ENCODE measurements at regions not wholly inside any gene's neighbourhood (a gene's known extent, or its start where the extent isn't known, plus 50 kb on each side); places are given as distances from the start of the nearest gene placed in this dataset.

- H3K4me3 ChIP-seq (ENCODE audit: low read depth, low read length) = no peak overlapping the region
Observed at GRCh38 chr6:51322505-51322904, 503.8 kb downstream of the TFAP2B start.

DNA sequence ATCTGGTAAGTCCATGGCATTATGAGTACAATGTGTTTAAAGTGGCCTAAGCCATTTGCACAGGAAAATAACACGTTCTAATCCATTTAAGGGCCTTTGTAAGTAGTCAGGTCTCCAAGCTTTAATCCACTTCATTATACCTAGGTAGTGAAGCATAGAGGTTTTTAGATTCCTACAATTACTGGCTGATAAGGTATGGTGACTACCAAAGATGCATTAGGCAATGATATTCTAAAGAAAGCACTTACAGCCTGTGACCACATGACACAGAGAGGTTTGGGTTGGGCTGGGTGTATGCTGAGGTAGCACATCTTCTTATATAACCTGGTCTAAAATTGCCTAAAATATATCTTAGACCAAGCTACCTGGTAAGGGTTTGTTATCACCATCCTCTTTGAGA, 504.4 kb downstream of the TFAP2B start:
- H3K4me3 ChIP-seq (ENCODE audit: low read depth, low read length) = no peak overlapping the region
- no peak for TF ChIP-seq CTCF (IDR thresholded peaks at IDR 0.05; ENCODE audit: borderline replicate concordance, insufficient read depth, low read depth, low read length)

More at GRCh38 chr6:51322505-51322904, 503.8 kb downstream of the TFAP2B start:
- TF ChIP-seq CTCF (IDR thresholded peaks at IDR 0.05; ENCODE audit: borderline replicate concordance, insufficient read depth, low read depth, low read length) = no peak

DNA sequence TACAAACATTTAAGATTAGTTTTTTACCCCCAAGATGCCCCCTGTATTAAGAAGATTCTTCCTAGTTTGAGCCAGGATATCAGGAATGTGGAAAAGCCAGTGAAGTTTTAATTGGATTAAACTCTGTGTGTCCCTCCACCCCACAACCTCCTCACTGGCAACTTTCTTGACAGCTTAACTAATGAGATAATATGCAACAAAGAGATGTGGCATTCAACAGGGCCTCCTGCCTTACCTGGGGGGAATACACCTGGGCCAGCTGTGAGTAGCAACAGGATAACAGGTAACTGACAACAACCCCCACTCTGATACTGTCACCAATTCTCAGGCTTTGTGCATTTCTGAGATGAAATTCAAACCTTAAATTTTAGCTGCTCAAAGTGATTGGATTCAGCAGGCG, 512.3 kb downstream of the TFAP2B start:
- TF ChIP-seq CTCF (IDR thresholded peaks at IDR 0.05; ENCODE audit: borderline replicate concordance, insufficient read depth, low read depth, low read length) = no peak
- H3K4me3 ChIP-seq (ENCODE audit: low read depth, low read length) = no peak overlapping the region

GRCh38 chr6:51335543-51335942, 516.9 kb downstream of the TFAP2B start:
- no peak overlapping the region for H3K4me3 ChIP-seq (ENCODE audit: low read depth, low read length)
- no peak for TF ChIP-seq CTCF (IDR thresholded peaks at IDR 0.05; ENCODE audit: borderline replicate concordance, insufficient read depth, low read depth, low read length)

DNA sequence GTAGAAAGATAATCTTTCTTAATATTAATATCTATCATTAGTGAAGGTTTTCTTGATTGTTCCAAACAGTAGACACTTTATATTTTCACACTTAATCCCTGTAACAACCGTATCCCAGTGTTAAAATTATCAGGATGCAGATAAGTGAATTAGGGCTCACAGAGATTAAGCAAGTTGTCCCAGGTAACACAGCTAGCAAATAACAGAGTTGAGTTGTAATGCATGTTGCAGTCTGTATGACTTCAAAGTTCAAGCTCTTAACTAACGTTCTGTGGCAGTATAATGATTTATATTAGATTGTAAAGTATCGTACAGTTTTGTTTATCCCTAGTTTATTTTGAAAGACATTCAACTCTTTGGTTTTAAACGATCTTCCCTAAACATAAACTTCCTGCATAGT, 517.5 kb downstream of the TFAP2B start:
- no peak for TF ChIP-seq CTCF (IDR thresholded peaks at IDR 0.05; ENCODE audit: borderline replicate concordance, insufficient read depth, low read depth, low read length)
- no peak overlapping the region for H3K4me3 ChIP-seq (ENCODE audit: low read depth, low read length)

- H3K4me3 ChIP-seq (ENCODE audit: low read depth, low read length) = no peak overlapping the region
- TF ChIP-seq CTCF (IDR thresholded peaks at IDR 0.05; ENCODE audit: borderline replicate concordance, insufficient read depth, low read depth, low read length) = no peak
Observed at GRCh38 chr6:51337277-51337676, 518.6 kb downstream of the TFAP2B start.

GRCh38 chr6:51339108-51339507, 520.4 kb downstream of the TFAP2B start:
- no peak for TF ChIP-seq CTCF (IDR thresholded peaks at IDR 0.05; ENCODE audit: borderline replicate concordance, insufficient read depth, low read depth, low read length)

More at GRCh38 chr6:51339108-51339507, 520.4 kb downstream of the TFAP2B start:
- no peak overlapping the region for H3K4me3 ChIP-seq (ENCODE audit: low read depth, low read length)

Data from GM12875 (cell line).